ENCODE measurements at regions not wholly inside any gene's neighbourhood (a gene's known extent, or its start where the extent isn't known, plus 50 kb on each side); places are given as distances from the start of the nearest gene placed in this dataset.

DNA sequence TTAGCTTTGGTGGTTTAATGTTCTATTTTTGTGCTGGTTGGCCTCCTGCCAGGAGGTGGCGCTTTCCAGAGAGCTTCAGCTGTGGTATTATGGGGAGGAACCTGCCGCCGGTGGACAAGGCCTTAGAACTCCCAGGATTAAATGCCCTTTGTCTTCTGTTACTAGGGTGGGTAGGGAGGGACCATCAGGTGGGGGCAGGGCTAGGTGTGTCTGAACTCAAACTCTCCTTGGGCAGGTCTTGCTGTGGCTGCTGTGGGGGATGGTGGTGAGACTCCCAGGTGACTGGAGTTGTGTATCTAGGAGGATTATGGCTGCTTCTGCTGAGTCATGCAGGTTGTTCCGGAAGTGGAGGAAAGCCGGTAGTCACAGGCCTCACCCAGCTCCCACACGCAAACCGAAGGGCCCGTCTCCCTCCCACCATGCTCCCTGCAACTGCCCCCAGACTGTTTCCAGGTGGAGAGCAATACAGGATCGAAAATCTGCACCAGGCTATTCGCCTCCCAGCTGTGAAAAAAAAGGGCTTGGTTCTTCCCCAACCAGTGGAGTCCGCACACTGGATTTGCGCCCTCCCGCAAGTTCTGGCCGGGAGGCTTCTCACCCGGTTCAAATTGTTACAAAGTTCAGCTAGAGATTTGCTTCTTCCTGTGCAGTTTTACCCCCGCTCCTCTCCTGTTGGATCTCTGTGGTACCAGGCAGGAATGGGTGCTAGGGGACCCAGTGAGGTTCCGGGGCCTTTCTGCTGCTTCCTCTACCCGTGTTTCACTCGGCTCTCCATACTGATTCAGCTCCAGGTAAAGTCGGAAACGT lies 220.5 kb downstream of the CENPF start:
- DNase-seq (ENCODE audit: low read depth in 3 of 3), result peak in 1 of 3 experiments; percentile 3

DNA sequence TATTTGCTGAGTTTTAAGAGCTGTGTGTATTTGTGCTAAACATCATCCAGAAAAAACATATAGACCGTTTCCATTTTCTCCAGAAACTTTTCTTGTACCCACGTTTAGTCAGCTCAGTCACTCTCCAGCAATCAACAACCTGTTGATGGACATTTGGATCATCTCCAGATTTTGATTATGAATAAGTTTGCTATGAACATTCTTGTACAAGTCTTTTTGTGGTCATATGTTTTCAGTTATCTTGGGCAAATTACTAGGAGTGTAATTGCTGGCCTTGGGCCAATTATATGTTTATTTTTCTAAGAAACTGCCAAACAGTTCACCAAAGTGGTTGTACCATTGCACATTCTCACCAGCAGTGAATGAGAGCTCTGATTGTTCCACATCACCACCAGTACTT lies 221.8 kb downstream of the CENPF start:
- no peak for DNase-seq (ENCODE audit: low read depth in 3 of 3)

DNA sequence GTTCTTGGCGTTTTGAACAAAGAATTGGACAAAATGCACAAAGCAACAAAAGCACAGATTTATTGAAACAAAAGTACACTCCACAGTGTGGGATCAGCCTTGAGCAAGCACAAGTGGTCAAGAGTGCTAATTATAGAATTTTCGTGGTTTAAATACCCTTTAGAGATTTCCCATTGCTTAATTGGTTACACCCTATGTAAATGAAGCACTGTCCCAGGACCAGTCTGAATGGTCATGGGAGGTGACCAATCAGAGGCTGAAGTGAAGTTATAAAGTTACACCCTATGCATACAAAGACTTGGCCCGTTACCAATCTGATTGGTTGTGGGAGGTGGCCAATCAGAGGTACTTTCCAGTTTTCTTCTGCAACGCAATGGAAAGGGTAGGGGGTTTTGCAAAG lies 223.6 kb downstream of the CENPF start:
- DNase-seq (ENCODE audit: low read depth in 3 of 3), result no peak

DNA sequence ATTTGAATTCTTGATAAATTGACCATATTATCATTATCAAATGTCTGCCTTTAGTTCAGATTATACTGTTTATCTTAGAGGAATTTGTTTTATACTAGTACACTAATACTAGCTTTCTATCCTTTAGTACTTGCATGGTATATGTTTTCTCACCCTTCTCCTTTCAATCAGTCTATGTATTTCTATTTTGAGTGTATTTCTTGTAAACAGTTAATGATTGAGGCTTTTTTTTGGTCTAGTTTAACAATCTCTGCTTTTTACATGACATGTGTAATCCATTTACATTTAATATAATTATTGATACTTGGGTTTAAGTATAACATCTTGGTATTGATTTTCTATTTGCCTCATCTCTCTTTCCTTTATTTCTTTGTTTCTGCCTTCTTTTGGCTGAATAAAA lies 224.9 kb downstream of the CENPF start:
- DNase-seq (ENCODE audit: low read depth in 3 of 3), result no peak

DNA sequence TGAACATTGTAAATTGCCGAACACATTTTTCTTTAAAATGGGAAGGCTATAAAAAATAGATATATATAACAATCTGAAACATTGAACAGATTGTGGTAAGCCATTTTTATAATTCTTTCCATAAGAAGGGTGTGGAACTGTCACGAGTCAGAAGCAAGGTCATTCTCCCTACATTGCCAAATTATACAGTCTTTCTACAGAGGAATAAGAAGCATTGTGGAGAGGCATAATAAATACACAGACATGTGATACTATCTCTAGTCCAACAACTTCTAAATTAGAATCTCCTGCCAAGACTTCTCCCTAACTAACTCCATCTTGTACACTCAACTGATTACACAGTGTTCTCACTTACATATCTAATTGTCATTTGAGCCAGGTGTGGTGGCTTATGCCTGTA lies 227.9 kb downstream of the CENPF start:
- no peak for DNase-seq (ENCODE audit: low read depth in 3 of 3)

DNA sequence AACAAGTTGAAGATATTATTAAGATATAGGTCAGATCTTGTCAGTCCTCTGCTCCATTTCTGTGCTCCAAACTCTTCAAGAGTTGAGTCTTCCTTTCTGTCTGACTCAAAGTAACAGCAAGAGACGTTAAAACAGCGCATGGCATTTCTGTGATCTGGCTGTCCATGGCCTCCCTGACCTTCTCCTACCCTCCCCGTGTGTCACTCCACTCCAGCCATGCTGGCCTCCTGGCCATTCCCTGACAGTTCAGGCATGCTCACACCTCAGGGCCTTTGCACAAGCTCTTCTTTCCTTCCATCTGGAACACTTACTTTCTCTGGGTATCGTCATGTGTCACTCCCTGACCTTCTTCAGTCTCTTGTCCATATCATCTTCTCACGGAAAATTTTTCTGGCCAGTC lies 229.0 kb downstream of the CENPF start:
- DNase-seq (ENCODE audit: low read depth in 3 of 3), result no peak

DNA sequence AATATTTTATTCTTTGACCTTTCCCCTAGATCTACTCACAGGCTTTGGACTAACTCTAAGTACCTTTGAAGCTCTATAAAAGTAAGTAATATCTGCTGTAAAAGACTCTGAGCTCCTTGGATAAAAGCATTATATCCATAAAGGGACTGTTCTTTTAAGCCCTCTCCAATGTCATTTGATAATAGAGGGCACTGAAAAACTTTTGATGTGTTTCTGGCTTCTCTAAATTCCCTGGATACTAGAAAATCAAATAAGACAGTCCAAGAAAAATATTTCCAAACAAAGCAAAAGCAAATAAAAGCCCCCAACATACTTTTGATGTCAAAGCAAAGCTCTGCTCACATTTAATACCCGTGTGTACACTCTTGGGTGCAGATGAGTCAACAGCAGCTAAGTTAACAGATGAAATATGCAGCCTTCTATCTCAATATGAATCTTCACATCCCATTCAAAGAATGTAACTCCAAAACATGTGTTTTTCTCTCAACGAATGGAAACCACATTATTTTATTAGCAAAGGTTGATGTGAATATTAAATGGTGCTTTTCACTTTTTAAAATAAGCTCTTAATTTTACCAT lies 230.3 kb downstream of the CENPF start:
- DNase-seq (ENCODE audit: low read depth in 3 of 3), result no peak

DNA sequence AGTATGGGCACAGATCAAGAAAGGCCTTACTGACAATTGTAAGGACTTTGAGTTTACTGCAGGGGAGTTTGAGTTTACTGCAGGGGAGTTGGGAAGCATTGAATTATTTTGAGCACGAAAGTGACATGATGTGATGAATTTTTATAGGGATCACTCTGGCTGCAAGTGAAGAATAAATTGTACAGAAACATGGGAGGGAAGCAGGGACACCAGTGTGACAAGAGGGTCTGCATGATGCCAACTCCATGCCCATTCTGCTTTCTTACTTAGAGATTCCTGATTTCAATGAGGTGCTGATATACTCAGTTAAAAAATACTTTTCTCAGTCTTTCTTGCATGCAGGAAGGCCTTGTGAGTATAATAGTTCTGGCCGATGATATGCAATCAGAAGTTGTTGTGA lies 234.4 kb downstream of the CENPF start:
- no peak for DNase-seq (ENCODE audit: low read depth in 3 of 3)

DNA sequence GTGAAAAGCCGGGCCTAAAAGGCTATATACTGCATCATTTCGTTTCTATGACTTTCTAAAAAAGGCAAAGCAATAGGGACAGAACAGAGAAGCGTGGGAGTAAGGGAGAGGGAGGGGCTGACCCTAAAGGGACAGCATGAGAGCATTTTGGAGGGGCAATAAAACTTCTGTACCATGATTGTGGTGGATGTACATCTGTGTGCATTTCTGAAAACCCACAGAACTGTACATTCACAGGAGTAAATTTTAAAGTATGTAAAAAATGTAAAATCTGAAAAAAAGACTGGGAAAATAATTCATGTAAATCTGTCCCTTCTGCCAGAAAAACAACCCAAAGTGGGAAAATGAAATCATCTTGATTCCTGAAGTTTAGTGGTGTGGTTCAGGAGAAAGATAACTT lies 235.4 kb downstream of the CENPF start:
- DNase-seq (ENCODE audit: low read depth in 3 of 3), result no peak

DNA sequence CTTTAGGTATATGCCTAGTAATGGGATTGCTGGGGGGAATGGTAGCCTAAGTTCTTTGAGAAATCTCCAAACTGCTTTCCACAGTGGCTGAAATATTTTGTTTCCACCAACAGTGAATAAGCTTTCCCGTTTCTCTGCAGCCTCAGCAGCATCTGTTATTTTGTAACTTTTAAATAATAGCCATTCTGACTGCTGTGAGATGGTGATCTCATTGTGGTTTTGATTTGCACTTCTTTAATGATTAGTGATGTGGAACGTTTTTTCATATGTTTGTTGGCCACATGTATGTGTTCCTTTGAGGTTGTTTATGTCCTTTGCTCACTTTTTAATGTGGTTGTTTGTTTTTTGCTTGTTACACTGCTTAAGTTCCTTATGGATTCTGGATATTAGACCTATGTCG lies 237.4 kb downstream of the CENPF start:
- no peak for DNase-seq (ENCODE audit: low read depth in 3 of 3)

DNA sequence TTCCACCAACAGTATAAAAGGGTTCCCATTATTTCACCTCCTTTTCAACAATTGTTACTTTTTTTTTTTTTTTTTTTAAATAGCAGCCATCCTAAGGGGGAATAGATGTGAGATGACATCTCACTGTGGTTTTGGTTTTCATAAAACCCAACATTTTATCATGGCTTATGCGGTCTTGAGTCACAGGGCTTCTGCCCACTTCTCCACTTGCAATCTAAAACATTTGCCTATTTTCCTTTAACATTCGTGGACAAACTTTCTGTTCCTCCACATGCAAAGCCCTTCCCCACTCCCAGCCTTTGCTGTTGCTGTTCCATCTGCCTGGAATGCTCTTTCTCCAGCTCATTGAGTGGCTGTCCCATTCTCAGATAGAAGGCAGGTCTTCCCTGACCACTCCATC lies 239.7 kb upstream of the KCNK2 start:
- no peak for DNase-seq (ENCODE audit: low read depth in 3 of 3)

DNA sequence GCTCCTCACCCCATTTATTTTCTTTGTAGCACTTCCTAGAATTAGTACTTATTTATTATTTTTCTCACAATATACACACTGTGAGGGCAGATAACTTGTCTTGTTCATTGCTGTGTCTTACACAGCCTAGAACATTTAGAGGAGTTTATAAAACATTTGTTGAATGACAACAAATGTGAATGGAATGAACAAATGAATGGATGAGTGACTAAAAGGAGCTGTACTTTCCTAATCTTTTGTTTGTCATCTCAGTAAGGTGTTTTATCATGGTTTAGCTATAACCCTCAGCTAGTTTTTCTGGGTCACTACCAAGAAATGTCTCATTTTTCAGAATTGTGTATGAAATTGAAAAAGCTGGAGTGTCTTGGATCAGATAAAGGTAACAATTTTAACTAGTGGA lies 239.3 kb upstream of the KCNK2 start:
- DNase-seq (ENCODE audit: low read depth in 3 of 3), result no peak

DNA sequence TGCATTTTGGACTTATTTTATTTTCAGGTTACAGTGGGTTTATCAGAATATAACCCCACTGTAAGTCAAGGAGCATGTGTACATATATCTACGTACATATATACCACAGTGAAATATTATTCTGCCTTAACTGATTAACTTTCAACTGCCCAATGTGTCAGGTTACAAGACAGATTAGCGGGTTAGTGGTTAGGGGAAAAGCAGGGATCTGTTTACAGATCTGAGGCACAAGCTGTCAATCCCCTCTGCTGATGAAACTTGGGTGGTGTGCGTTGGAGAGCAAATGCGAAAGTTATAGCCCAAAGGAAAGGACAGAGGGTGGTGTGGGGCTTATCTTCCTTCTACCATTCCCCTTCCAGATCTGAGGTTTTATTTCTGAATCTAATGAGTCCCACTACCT lies 238.2 kb upstream of the KCNK2 start:
- no peak for DNase-seq (ENCODE audit: low read depth in 3 of 3)

DNA sequence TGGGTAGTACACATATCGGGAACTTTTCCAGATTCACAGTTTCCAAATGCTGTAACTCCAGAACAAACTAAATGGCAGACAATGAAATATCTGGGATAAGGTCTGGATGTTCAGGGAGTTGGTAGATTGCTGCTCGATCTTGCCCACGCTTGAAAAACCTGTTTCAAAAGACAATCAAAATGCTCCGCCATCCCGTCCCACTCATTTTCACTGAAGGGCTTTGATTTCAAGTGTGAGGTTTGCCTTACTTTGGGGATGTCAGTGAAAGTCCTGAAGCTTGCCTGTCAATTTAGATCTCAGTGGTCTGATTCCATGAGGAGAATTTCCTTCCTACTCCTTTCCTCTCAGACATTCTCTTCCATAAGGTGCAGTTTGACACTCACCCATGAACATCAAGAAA lies 236.3 kb upstream of the KCNK2 start:
- no peak for DNase-seq (ENCODE audit: low read depth in 3 of 3)

DNA sequence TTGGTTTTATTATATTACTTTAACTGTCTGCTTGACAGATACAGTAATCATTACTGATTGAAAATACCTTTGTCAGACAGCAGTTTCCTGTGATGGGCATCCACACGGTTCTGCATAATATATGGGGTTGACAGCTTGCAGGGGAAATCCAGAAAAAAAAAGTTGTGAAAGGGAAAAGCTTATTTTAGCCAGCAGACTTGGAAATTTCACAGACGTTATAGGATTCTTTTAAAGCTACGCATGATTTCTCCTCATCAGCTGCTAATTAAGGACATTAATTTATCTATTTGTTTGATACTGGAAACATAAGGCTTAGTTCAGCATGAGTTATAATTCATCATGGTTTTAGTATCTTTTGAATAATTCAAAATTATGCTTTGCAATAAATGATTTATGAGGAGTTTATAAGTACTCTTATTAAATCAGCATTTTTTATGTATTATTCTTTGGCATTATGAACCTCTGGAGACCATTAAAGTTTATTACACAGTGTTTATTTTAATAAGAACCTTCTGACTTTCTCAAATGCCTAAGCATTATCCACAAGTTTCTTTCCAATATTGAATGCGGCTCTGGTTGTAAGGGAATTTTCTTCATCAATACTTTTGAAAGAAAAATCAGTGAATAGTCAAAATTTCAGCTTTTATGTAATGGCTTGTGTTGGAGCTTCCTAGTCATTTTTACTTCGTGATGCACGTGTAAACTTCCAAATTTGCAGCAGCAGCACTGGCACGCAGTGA lies 235.3 kb upstream of the KCNK2 start:
- no peak for DNase-seq (ENCODE audit: low read depth in 3 of 3)

DNA sequence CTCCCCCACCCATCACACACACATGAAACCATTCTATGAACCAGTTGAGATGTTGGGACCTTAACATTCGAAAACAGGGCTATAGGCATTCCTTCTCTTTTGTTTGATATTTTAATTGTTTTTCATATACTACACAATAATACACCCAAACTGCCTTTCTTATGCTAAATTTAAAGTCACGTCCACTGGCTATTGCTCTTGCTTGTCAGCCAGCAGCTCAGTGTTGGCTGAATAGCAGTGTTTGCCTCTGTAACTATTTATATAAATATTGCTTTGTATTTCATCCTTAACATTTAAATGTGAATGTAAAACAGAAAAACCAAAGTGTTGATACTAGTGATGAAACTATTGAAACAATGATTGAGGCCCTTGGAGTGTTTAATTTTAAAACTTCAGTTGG lies 234.4 kb upstream of the KCNK2 start:
- DNase-seq (ENCODE audit: low read depth in 3 of 3), result no peak

DNA sequence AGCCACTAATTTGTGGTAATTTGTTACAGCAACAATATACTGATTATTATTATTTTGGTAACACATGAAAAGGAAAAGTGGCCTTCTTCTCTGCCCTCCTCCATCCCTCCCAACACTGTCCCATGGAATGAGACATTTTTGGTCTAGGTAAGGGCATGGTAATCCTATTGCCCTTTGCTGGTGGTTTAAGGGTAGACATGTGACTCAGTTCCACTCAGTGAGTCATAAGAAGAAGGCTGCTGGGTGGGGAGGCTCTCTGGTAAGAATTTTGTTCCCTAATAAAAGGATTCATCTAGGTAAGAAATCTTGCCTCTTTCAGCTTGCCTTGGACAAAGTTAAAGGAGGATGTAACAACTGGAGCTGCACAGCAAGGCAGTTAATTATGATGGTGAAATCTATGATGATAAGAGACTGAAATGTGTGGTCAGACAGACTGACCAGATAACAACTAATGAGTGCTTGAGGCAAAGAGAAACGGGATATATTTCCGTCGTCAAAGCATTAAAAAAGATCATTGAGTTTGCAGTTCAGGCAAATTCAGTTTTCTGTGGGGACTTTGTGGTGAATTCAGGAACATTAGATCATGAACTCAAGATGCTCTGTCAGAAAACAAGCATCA lies 232.0 kb upstream of the KCNK2 start:
- DNase-seq (ENCODE audit: low read depth in 3 of 3), result no peak

DNA sequence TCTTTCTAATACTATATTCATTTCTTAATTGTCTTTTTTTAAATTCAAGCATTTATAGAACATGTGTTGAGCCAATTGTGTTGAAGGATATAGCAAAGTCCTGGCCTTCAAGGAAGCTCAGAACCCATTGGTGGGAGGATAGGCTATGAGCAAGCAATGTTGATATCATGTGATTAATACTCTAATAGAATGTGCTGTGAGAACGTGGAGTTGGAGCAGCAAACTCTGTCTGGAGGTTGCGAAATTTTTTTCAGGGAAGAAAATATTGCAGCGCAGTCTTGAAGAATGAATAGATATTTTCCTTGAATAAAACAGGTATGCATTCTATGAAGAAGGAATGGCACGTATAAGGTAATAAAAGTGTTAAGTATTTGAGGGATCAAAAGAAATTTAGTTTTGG lies 229.2 kb upstream of the KCNK2 start:
- DNase-seq (ENCODE audit: low read depth in 3 of 3), result no peak

DNA sequence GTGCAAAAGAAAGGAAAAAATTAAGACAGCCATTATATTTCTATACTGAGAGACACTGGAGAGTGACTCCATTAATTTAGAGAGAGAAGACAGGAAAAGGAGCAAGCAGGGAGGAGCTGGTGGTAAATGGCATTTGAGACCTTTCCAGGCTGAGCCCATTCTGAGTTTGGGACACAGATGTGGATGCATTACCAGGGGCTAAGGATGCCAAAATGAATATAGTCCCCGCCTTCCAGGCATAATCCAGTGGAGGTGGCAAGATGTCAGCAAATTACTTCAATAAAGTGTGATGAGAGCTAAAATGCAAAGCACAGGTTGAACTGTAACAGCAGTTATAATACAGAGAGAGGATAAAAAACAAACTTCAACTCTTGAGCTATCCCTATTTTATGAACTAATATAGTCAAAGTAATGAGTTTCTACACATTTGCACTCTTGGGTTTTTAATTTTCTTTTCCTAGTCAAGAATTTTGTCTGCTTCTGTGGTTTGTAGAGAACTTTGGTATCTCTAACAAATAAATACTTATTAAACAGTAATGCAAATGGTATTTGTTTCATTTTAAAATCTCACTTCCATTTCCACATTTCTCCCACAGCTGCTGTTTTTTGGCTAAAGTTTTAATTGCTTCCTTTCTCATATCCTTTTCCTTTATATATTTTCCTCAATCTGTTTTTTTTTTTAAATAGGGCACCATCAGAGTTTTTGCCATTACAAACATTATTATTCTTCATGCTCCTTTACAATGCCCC lies 228.2 kb upstream of the KCNK2 start:
- no peak for DNase-seq (ENCODE audit: low read depth in 3 of 3)

DNA sequence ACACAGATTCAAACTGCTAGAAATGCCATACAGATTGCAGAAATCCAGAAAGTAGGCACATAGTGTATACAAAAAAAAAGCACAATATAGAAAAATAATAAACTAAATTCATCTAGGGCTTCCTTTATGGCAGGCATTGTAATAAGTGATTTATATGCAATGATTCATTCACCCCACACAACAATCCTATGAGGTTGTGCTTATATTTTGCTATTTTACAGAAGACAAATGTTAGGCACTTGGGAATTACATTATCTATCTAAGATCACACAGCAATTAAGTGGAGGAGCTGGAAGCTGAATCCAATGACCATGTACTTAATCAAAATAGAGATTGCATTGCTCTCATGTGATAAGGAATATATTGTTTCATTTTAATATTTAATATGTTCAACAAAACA lies 225.7 kb upstream of the KCNK2 start:
- DNase-seq (ENCODE audit: low read depth in 3 of 3), result no peak

DNA sequence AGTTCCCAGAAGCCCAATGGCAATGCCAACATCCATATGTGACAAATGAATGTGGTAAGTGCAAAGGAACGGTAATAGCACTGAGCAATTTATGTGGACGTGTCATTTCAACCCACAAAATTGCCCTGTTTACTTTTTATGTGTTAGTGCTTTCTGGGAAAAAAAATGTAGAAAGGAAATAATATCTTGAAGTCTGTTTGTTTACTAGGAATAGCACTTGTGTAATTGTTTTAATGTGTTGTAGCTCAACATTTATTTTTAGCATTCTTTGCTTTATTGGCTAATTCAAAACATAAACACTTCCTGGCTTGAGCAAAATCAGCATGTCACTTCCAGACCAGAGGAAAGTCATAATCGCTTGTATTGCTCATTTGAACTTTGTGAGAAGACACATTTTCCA lies 224.8 kb upstream of the KCNK2 start:
- DNase-seq (ENCODE audit: low read depth in 3 of 3), result no peak

DNA sequence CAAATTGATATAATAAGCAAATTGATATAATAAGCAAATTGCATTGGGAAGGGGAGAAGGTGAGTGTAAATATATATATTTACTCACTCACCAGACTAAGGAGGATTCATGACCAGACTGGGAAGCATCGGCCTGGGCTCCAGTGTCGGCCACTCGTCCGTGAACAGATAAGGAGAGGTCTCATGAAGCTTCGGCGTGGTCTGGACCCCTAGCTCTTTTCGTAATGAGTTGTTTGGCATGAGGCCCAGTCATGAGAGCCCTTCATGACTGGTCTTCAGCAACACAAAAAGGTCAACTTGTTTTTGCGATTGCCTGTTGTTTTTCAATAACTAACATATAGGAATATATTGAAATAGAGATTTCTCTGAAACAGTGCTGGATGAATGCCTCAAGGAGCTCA lies 222.9 kb upstream of the KCNK2 start:
- DNase-seq (ENCODE audit: low read depth in 3 of 3), result no peak

All from stimulated activated CD4-positive, alpha-beta T cell treated with anti-CD3 and anti-CD28 coated beads, TNF-alpha, amount 100 ng/mL, for 24 hours (primary cell).